Neutrophil (primary cell): ENCODE measurements at regions not wholly inside any gene's neighbourhood (a gene's known extent, or its start where the extent isn't known, plus 50 kb on each side); places are given as distances from the start of the nearest gene placed in this dataset.
"Not testable (repeated sequence)": the region's sequence is repeated elsewhere in the genome, so short reads cannot be mapped to it uniquely, and the experiment has no call there.

Experiments
- H3K27ac ChIP-seq: fragments of 200-600 bp; sonication (generic); 2 replicates; pipeline ENCODE4 v1.5.1; 2016; ENCODE audit warnings: mild to moderate bottlenecking, moderate library complexity
- H3K27me3 ChIP-seq: fragments of 200-600 bp; sonication (generic); 2 replicates; pipeline ENCODE4 v1.6.0; 2016; ENCODE audit warnings: mild to moderate bottlenecking
- H3K36me3 ChIP-seq: fragments of 200-600 bp; sonication (generic); 2 replicates; pipeline ENCODE4 v1.5.1; 2017
- H3K4me1 ChIP-seq, 2 experiments: fragments of 200-600 bp in 1 of 2; sonication (generic) in 1 of 2; 1 replicate in 1 of 2; 2 replicates in 1 of 2; pipeline versions ENCODE4 v1.5.1 to v1.6.1; 2013 to 2016; ENCODE audit warnings: low read depth in 1 of 2, low read length in 1 of 2, mild to moderate bottlenecking in 1 of 2, moderate library complexity in 1 of 2; ENCODE audit not compliant: control insufficient read depth in 1 of 2, insufficient read depth in 1 of 2
- H3K4me3 ChIP-seq, 2 experiments: fragments of 200-600 bp in 1 of 2; sonication (generic) in 1 of 2; 1 replicate in 1 of 2; 2 replicates in 1 of 2; pipeline ENCODE4 v1.5.1; 2013 to 2016; ENCODE audit warnings: low read depth in 1 of 2, low read length in 1 of 2, mild to moderate bottlenecking in 1 of 2, moderate library complexity in 1 of 2
- H3K9me3 ChIP-seq: fragments of 200-600 bp; sonication (generic); 2 replicates; pipeline ENCODE4 v1.5.1; 2016
- TF ChIP-seq, protein P1 (sequence below): fragments of 200-600 bp; sonication (generic); IDR thresholded peaks from 2 replicates; pipeline ENCODE4 v1.5.1; 2016; ENCODE audit warnings: antibody characterized with exemption

DNA sequence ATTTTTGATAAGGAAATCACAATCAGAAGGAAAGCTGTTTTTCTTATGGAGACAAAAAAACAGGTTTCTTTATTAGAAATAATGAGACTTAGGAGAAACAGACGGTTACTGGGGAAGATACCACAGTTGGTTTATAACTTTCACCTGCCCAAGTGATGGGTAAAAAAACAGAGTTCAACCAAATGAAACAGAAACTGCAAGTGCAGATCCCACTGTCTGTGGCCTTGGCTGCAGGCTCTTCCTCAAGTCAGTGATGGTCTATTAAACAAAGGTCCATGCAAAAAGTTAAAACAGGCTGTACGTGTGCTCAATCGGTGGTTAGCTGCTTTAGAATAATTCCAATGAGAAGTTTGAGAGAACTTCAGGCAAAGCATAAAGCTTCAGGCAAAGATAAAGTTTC is 112.1 kb upstream of the NEGR1 start:
- Histone ChIP-seq H3K4me1 (no peaks in the 10 kb centered on the region), H3K4me3 (no peak overlapping the region), H3K27me3 (no peaks in the 10 kb centered on the region), H3K27ac (no peak overlapping the region), H3K36me3 (no peaks in the 10 kb centered on the region), H3K9me3 (no peaks in the 10 kb centered on the region)
- TF ChIP-seq, protein P1, sequence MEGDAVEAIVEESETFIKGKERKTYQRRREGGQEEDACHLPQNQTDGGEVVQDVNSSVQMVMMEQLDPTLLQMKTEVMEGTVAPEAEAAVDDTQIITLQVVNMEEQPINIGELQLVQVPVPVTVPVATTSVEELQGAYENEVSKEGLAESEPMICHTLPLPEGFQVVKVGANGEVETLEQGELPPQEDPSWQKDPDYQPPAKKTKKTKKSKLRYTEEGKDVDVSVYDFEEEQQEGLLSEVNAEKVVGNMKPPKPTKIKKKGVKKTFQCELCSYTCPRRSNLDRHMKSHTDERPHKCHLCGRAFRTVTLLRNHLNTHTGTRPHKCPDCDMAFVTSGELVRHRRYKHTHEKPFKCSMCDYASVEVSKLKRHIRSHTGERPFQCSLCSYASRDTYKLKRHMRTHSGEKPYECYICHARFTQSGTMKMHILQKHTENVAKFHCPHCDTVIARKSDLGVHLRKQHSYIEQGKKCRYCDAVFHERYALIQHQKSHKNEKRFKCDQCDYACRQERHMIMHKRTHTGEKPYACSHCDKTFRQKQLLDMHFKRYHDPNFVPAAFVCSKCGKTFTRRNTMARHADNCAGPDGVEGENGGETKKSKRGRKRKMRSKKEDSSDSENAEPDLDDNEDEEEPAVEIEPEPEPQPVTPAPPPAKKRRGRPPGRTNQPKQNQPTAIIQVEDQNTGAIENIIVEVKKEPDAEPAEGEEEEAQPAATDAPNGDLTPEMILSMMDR: no peak

DNA sequence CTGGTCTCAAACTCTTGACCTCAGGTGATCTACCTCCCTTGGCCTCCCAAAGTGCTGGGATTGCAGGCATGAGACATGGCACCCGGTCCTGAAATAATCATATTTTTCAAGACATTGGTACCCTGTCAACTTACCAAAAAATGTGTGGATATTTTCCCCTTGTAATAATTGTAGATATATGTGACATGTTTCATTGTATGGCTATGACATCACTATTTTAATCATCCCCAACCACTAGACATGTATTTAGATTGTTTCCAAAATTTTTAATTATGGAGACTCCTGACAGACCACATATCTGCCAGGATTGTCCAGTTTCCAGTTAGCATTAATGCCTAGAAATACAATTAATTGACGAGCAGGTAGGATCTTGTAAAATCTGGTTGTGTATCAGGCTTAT is 96.7 kb upstream of the NEGR1 start:
- Histone ChIP-seq H3K9me3 (no peaks in the 10 kb centered on the region), H3K36me3 (no peaks in the 10 kb centered on the region), H3K4me3 (no peak overlapping the region), H3K4me1 (peaks cover 0 to 8% of the 10 kb centered on the region in 2 experiments), H3K27me3 (no peaks in the 10 kb centered on the region), H3K27ac (no peak overlapping the region)
- TF ChIP-seq, protein P1: no peak

DNA sequence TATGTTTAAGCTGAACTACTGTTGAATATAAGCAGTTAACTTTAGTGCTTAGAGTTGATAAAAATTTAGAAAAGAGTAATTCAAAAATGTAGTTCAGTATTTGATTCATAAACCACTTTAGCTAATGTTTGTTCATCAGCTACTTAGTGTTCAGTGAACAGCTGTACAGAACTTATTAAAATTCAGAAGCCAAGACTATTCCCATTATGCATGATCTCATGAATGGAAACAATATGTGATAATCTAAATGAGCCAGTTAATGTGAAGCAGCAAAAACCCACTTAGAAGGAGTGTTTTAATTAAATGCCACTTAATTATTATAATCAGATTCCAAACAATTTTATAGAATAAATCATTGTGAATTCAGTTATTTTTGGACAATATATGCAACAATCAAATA is 92.9 kb upstream of the NEGR1 start:
- Histone ChIP-seq H3K9me3 (no peaks in the 10 kb centered on the region), H3K27me3 (no peaks in the 10 kb centered on the region), H3K4me1 (peaks cover 0 to 3% of the 10 kb centered on the region in 2 experiments), H3K36me3 (no peaks in the 10 kb centered on the region), H3K27ac (no peak overlapping the region), H3K4me3 (no peak overlapping the region)
- TF ChIP-seq, protein P1: no peak

DNA sequence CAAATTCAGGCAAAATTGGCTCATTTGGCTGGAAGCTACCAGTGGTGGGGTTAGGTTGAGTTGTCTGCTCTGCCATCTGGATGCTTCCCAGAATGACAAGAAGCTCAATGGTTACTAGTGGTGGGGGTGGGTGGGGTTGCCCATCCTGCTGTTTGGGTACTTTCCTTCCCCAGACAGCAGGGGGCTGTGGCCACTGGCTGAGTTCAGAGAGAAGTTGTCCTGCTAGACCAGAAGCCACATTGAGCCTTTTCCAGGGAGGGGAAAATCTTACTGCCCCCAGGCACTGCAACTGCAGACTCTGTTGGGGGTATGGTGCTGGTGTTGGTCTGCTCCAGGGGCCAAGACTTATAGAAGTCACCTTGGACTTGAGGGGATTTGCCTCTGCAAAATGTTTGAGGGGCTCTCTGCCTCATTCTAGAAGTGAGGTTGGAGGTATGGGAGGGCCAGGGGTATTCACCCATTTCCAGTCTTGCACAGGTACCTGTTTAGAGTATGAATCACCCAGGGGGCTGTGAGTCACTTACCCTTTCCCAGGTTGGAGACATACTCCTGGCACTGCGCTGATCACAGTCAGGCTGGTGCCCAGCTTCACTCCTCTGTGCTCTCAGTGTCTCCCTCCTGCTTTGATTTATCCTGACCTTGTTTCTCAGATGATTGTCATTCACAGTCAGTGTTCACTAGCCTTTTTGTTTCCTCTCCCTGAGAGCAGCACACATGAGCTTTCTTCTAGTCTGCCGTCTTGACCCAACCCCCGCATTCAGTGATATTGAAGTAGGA is 89.1 kb upstream of the NEGR1 start:
- H3K36me3 ChIP-seq: no peaks in the 10 kb centered on the region
- TF ChIP-seq, protein P1: no peak
- peaks cover 7 to 19% of the 10 kb centered on the region in 2 experiments for H3K4me1 ChIP-seq

DNA sequence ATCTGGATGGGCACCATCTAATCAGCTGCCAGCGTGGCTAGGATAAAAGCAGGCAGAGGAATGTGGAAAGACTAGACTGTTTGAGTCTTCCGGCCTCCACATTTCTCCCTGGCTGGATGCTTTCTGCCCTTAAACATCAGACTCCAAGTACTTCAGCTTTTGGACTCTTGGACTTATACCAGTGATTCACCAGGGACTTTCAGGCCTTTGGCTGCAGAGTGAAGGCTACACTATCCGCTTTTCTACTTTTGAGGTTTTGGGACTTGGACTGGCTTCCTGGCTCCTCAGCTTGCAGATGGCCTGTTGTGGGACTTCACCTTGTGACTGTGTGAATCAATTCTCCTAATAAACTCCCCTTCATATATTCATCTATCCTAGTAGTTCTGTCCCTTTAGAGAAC is 88.5 kb upstream of the NEGR1 start:
- H3K9me3 ChIP-seq, H3K4me3 ChIP-seq, H3K27me3 ChIP-seq, H3K36me3 ChIP-seq, H3K27ac ChIP-seq: not testable (repeated sequence)
- H3K4me1 ChIP-seq: peaks cover 13 to 25% of the 10 kb centered on the region in 2 experiments

More for the DNA sequence above, 89.1 kb upstream of the NEGR1 start:
- Histone ChIP-seq H3K4me3 (no peak overlapping the region), H3K9me3 (no peaks in the 10 kb centered on the region), H3K27ac (no peak overlapping the region), H3K27me3 (no peaks in the 10 kb centered on the region)

DNA sequence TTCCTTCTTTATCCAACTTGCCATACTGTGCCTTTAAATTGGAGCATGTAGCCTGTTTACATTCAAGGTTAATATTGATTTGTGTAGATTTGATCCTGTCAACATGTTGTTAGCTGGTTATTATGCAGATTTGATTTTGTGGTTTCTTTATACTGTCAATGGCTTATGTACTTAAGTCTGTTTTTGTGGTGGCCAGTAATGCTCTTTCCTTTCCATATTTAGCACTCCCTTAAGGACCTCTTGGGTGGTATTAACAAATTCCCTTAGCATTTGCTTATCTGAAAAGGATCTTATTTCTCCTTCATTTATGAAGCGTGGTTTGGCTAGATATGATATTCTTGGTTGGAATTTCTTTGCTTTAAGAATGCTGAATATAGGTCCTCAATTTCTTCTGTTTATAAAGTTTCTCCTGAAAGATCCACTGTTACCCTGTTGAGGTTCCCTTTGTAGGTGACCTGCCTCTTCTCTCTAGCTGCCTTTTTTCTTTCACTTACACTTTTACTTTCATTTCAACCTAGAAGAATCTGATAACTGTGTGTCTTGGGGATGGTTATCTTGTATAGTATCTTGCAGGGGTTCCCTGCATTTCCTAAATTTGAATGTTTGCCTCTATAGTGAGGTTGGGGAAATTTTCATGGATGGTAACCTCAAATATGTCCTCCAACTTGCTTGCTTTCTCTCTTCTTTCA is 86.9 kb upstream of the NEGR1 start:
- Histone ChIP-seq H3K9me3 (no peaks in the 10 kb centered on the region), H3K27me3 (no peaks in the 10 kb centered on the region), H3K4me1 (peaks cover 15 to 31% of the 10 kb centered on the region in 2 experiments), H3K36me3 (no peaks in the 10 kb centered on the region), H3K4me3 (no peak overlapping the region), H3K27ac (no peak overlapping the region)
- TF ChIP-seq, protein P1: no peak
